ENCODE measurements at regions not wholly inside any gene's neighbourhood (a gene's known extent, or its start where the extent isn't known, plus 50 kb on each side); places are given as distances from the start of the nearest gene placed in this dataset.

DNA sequence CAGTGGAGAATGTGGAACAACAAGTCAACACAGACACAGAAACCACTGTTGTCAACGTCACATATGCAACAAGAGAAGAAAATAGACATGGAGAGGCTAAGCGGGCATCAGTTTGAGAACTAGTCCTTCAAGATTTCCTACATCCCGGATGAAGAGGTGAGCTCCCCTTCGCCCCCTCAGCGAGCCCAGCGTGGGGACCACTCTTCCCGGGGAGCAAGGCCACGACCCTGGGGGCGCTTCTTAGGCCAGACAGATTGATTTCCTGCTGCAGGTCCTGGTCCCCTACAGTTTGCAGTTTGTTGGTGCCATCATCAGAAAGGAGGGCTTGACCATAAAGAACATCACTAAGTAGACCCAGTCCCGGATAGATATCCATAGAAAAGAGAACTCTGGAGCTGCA lies 113.0 kb downstream of the NBPF12 start:
- TF ChIP-seq ELF4 (CRISPR knock-in tag; IDR thresholded peaks at IDR 0.05; ENCODE audit: low read depth) (no peak), CTCF (IDR thresholded peaks at IDR 0.05) (no peak), FOXP4 (CRISPR knock-in tag; IDR thresholded peaks at IDR 0.05) (no peak), MXD4 (CRISPR knock-in tag; IDR thresholded peaks at IDR 0.05; ENCODE audit: borderline replicate concordance) (no peak), FOXK1 (CRISPR knock-in tag; IDR thresholded peaks at IDR 0.05) (no peak), JUN (CRISPR knock-in tag; IDR thresholded peaks at IDR 0.05) (no peak), IRF1 (CRISPR knock-in tag; IDR thresholded peaks at IDR 0.05) (no peak), ZNF425 (CRISPR knock-in tag; conservative IDR thresholded peaks at IDR 0.05) (no peak)
- TF ChIP-seq, protein P1, sequence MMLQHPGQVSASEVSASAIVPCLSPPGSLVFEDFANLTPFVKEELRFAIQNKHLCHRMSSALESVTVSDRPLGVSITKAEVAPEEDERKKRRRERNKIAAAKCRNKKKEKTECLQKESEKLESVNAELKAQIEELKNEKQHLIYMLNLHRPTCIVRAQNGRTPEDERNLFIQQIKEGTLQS (CRISPR knock-in tag; conservative IDR thresholded peaks at IDR 0.05): no peak
